Endothelial cell of umbilical vein (primary cell): ENCODE measurements at regions not wholly inside any gene's neighbourhood (a gene's known extent, or its start where the extent isn't known, plus 50 kb on each side); places are given as distances from the start of the nearest gene placed in this dataset.

Source experiments
- BruUV-seq: library from RNA; stranded (reverse); fragments of 400-500 nt; replicated peaks from 2 replicates; lab custom pipeline; 2021; lab: Mats Ljungman, UMichigan
- CTCF ChIA-PET: fragments of 300-600, 350-600 bp; sonication (Branson Sonifier 250); formaldehyde crosslinking; loops from one replicate; lab custom pipeline; 2021; ENCODE audit warnings: antibody characterized with exemption, inconsistent platforms; lab: Charles Lee
- POLR2A ChIA-PET: fragments of 300-600, 350-600 bp; sonication (Branson Sonifier 250); formaldehyde crosslinking; loops from one replicate; lab custom pipeline; 2021; ENCODE audit warnings: antibody characterized with exemption, inconsistent platforms; lab: Charles Lee
- DNase-seq: peaks from one replicate; pipeline ENCODE4 v3.0.0-alpha.2; 2011; ENCODE audit warnings: low read depth, low spot score
- FAIRE-seq: peaks from 2 replicates; lab custom pipeline; 2011; peaks lifted over from hg19 to GRCh38; lab: Jason Lieb, UNC
- H2AFZ ChIP-seq: 2 replicates; pipeline ENCODE4 v1.6.0; 2012; ENCODE audit warnings: low read depth, low read length, control low read depth, inconsistent platforms
- H3K27ac ChIP-seq: 2 replicates; pipeline ENCODE4 v1.5.1; 2011; ENCODE audit warnings: low read depth, mild to moderate bottlenecking, control low read depth, low read length, moderate library complexity; ENCODE audit not compliant: insufficient read depth
- H3K27me3 ChIP-seq, 2 experiments: 2 replicates each; pipeline versions ENCODE4 v1.6.0 to v1.6.1; 2011; ENCODE audit warnings: low read length in 2 of 2, mixed read lengths in 1 of 2; ENCODE audit not compliant: control insufficient read depth in 2 of 2, insufficient read depth in 2 of 2
- H3K36me3 ChIP-seq, 2 experiments: 2 replicates in 1 of 2; 3 replicates in 1 of 2; pipeline ENCODE4 v1.5.1; 2011; ENCODE audit warnings: low read length in 2 of 2, mild to moderate bottlenecking in 1 of 2, moderate library complexity in 1 of 2; ENCODE audit not compliant: control insufficient read depth in 2 of 2, insufficient read depth in 2 of 2; ENCODE audit errors: extremely low read depth in 1 of 2
- H3K4me1 ChIP-seq: 3 replicates; pipeline ENCODE4 v1.5.1; 2011; ENCODE audit warnings: mild to moderate bottlenecking, low read length; ENCODE audit not compliant: control insufficient read depth, insufficient read depth; ENCODE audit errors: extremely low read depth
- H3K4me2 ChIP-seq: 2 replicates; pipeline ENCODE4 v1.6.1; 2011; ENCODE audit warnings: low read length, control low read depth, mixed read lengths; ENCODE audit not compliant: insufficient read depth
- H3K4me3 ChIP-seq, 3 experiments: fragments of 200-600 bp in 1 of 3; sonication (generic), shearing (Covaris generic) in 1 of 3; replicated peaks in 1 of 3; 2 replicates each; pipeline ENCODE4 v1.5.1; 2011 to 2016; ENCODE audit warnings: control low read depth in 3 of 3, low read length in 3 of 3, mild to moderate bottlenecking in 2 of 3, inconsistent platforms in 1 of 3, low read depth in 1 of 3, moderate library complexity in 1 of 3; ENCODE audit not compliant: insufficient read depth in 1 of 3
- H3K79me2 ChIP-seq: 2 replicates; pipeline ENCODE4 v1.6.0; 2012; ENCODE audit warnings: low read length, inconsistent platforms; ENCODE audit not compliant: control insufficient read depth, insufficient read depth
- H3K9ac ChIP-seq: replicated peaks from 2 replicates; pipeline ENCODE3; 2011; ENCODE audit warnings: low read length, control low read depth; ENCODE audit not compliant: insufficient read depth; ENCODE audit errors: extremely low read depth
- H3K9me1 ChIP-seq: replicated peaks from 3 replicates; pipeline ENCODE4 v1.6.0; 2011; ENCODE audit warnings: mild to moderate bottlenecking, low read length; ENCODE audit not compliant: control insufficient read depth, insufficient read depth; ENCODE audit errors: extremely low read depth
- H3K9me3 ChIP-seq: replicated peaks from 2 replicates; pipeline ENCODE4 v1.5.1; 2012; ENCODE audit warnings: low read length, inconsistent platforms; ENCODE audit not compliant: control insufficient read depth, insufficient read depth
- H4K20me1 ChIP-seq: replicated peaks from 2 replicates; pipeline ENCODE3; 2011; ENCODE audit warnings: mild to moderate bottlenecking, low read length; ENCODE audit not compliant: control insufficient read depth, insufficient read depth; ENCODE audit errors: extremely low read depth
- CTCF ChIP-seq, 2 donors: IDR thresholded peaks; 1 replicate in 1 of 2; 2 replicates in 1 of 2; pipeline ENCODE4 v1.5.1; 2011; ENCODE audit warnings: low read length in 2 of 2, mild to moderate bottlenecking in 2 of 2, moderate library complexity in 2 of 2, control low read depth in 1 of 2, inconsistent platforms in 1 of 2, low read depth in 1 of 2; ENCODE audit not compliant: insufficient read depth in 1 of 2; ENCODE audit errors: extremely low read depth in 1 of 2
- EZH2 ChIP-seq: IDR thresholded peaks from 2 replicates; pipeline ENCODE4 v1.6.1; 2012; ENCODE audit warnings: borderline replicate concordance, low read depth, mild to moderate bottlenecking, moderate library complexity, low read length, inconsistent platforms; ENCODE audit not compliant: severe bottlenecking
- FOS ChIP-seq: IDR thresholded peaks from 2 replicates; pipeline ENCODE4 v1.6.1; 2011; ENCODE audit warnings: mild to moderate bottlenecking, low read length, moderate library complexity, borderline replicate concordance; ENCODE audit not compliant: insufficient read depth
- GATA2 ChIP-seq: IDR thresholded peaks from 2 replicates; pipeline ENCODE4 v1.7.0; 2011; ENCODE audit warnings: low read depth, mild to moderate bottlenecking, moderate library complexity, mixed read lengths, low read length; ENCODE audit not compliant: insufficient read length, insufficient read depth
- JUN ChIP-seq: IDR thresholded peaks from 2 replicates; pipeline ENCODE4 v1.6.1; 2011; ENCODE audit warnings: borderline replicate concordance, low read depth; ENCODE audit not compliant: insufficient read length, insufficient read depth
- MYC ChIP-seq: IDR thresholded peaks from one replicate; pipeline ENCODE4 v1.6.1; 2011; ENCODE audit warnings: mild to moderate bottlenecking, low read depth, low read length
- POLR2A ChIP-seq: IDR thresholded peaks from 2 replicates; pipeline ENCODE4 v1.6.1; 2012; ENCODE audit warnings: low read depth, mild to moderate bottlenecking, control low read depth, low read length
- POLR2AphosphoS5 ChIP-seq: IDR thresholded peaks from 2 replicates; pipeline ENCODE4 v1.6.1; 2012; ENCODE audit warnings: low read depth, mild to moderate bottlenecking, control low read depth, low read length, moderate library complexity; ENCODE audit not compliant: insufficient read depth
- dilution Hi-C: fragments of 300-500 bp; cut with MboI; formaldehyde crosslinking; loops from one replicate; pipeline ENCODE4 v1.15.0; 2019; ENCODE audit warnings: low sequenced_read_pairs; ENCODE audit not compliant: extremely low pct_ligation_motif_present
- intact Hi-C: fragments of 100-400 bp; cut with micrococcal nuclease; formaldehyde crosslinking; loops from one replicate; pipeline ENCODE4 v1.10.0; 2022
- TF ChIP-seq, protein P1 (sequence below): IDR thresholded peaks from 2 replicates; pipeline ENCODE4 v1.6.1; 2011; ENCODE audit not compliant: insufficient read depth, insufficient read length

DNA sequence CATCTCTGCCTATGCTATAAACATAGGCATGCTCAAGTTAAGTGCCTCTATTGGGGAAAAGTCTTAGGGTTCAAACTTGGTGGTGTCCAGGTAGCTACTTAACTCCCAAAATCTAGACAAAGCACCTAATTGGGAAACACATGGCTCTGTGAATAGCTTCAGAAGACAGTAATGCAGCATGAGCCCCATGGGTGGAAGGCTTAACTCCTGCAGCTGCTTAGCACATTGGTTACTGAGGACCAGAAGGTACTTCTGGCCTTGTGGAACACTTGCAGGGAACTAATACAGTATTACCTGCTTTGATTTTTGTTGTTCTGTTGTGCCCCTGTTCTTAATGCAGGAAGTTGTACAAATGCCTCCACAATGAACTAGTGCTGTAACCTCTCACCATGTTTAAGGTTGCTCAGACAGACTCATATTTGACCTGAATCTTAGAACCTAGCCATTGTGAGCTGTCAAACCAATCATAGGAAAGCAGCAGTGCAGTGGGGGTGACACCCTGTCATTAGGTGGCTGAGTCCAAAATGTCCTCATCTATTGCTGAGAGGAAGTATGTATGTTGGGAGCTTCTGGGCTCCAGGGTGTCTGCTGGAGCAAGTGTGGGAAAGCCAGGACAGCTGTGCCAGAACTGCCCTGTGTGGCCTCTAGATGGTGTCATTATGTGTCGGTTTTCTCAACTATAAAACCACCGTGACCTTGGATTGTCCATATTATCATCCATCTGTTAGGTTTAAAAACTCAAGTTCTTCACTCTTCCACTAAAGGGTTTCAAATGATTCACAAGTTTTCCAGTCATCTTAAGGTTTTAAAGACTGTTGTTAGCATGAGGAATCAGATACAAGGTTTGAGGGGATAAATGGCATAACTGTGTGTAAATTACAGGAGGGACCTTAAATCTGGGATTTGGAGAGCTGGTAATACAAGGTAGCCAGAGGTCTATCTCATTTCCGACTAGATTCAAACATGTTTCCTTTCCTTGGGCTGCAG is 69.9 kb upstream of the WDR1 start:
- no peaks in the 10 kb centered on the region for H3K9me3 ChIP-seq
- POLR2A ChIA-PET: no interaction called here
- H3K27me3 ChIP-seq: no peaks in the 10 kb centered on the region
- intact Hi-C loops: no loop called here
- no peaks in the 10 kb centered on the region for H3K36me3 ChIP-seq
- H4K20me1 ChIP-seq: no peaks in the 10 kb centered on the region
- no TSS peak for BruUV-seq
- no peak overlapping the region for H3K27ac ChIP-seq
- H3K9me1 ChIP-seq: no peaks in the 10 kb centered on the region
- peak; percentile 15 for FAIRE-seq
- TF ChIP-seq POLR2AphosphoS5 (no peak), MYC (no peak), FOS (no peak), CTCF (IDR thresholded peaks at IDR 0.05; ENCODE audit: extremely low read depth in 1 of 2, insufficient read depth in 1 of 2, low read depth in 1 of 2, low read length in 2 of 2) (no peak), POLR2A (no peak), GATA2 (no peak), JUN (no peak), EZH2 (no peak)
- TF ChIP-seq, protein P1, sequence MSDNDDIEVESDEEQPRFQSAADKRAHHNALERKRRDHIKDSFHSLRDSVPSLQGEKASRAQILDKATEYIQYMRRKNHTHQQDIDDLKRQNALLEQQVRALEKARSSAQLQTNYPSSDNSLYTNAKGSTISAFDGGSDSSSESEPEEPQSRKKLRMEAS: no peak
- CTCF ChIA-PET: interaction anchor here (2.0 kb wide), 1 partner anchor 14 kb away, joined by 4 read pairs; no protein-coding TSS in a partner anchor
- no peaks in the 10 kb centered on the region for H3K79me2 ChIP-seq
- dilution Hi-C loops: no loop called here
- no peak overlapping the region for H2AFZ ChIP-seq
- no peak overlapping the region for H3K9ac ChIP-seq
- H3K4me1 ChIP-seq: peaks cover 7% of the 10 kb centered on the region
- no peak overlapping the region for H3K4me3 ChIP-seq
- no peak overlapping the region for H3K4me2 ChIP-seq
- no peak for DNase-seq
